ENCODE measurements at regions not wholly inside any gene's neighbourhood (a gene's known extent, or its start where the extent isn't known, plus 50 kb on each side); places are given as distances from the start of the nearest gene placed in this dataset.

DNA sequence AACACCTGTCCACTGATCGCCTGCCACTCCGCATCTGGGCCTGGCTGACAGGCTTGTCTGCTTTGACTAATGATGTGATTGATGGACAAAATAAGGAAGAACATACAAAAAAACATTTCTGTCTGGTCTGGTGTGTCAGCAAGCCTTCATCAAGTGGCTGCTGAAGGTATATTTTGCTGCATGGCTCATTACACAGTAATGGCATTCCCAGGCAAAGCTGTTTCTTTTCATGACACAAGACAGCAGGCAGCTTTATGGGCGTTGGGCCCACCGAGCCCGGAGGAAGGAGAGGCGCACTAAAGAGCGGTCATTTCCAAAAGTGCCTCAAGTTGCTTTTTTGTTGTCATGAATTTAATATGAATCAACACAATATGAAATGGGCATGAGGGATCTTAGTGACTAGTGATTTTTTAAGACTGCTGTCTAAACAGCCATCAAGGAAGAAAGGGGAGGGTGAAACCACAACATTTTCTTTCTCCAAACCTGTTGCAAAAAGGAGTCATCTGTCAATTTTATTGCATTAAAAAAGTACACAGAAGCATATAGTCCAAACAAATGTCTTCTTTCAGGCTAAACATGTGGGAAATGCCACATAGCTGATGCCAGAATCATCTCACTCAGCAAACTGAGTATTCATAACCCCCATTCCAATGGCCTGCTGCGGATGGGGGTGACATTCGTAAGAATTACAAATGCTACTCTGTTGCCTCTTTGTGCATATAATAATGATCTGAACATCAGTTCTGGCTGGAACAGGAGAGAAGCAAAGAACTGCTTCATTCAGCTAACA is 476.6 kb downstream of the ZNF536 start:
- no peak overlapping the region for H2AFZ ChIP-seq (ENCODE audit: low read length)
- no peaks in the 10 kb centered on the region for H3K4me1 ChIP-seq (ENCODE audit: insufficient read depth, low read length, poor library complexity, severe bottlenecking)
- H3K9me2 ChIP-seq (ENCODE audit: insufficient read depth, low read length): no peaks in the 10 kb centered on the region
- intact Hi-C loops (cut with micrococcal nuclease; ENCODE audit: unreplicated experiment): no loop called here
- no TSS peak for BruUV-seq (replicated peaks)
- no peak overlapping the region for H3K4me3 ChIP-seq (ENCODE audit: low read depth, low read length, poor library complexity, severe bottlenecking)
- ChIA-PET POLR2A (no interaction called here), CTCF (ENCODE audit: unreplicated experiment) (no interaction called here)
- no peaks in the 10 kb centered on the region for H3K9me3 ChIP-seq (ENCODE audit: low read length)
- H3K79me2 ChIP-seq (ENCODE audit: insufficient read depth, low read depth, low read length): no peaks in the 10 kb centered on the region
- H4K20me1 ChIP-seq (ENCODE audit: insufficient read depth, low read length): no peaks in the 10 kb centered on the region
- no peak overlapping the region for H3K4me2 ChIP-seq (ENCODE audit: low read length)
- TF ChIP-seq, protein P1, sequence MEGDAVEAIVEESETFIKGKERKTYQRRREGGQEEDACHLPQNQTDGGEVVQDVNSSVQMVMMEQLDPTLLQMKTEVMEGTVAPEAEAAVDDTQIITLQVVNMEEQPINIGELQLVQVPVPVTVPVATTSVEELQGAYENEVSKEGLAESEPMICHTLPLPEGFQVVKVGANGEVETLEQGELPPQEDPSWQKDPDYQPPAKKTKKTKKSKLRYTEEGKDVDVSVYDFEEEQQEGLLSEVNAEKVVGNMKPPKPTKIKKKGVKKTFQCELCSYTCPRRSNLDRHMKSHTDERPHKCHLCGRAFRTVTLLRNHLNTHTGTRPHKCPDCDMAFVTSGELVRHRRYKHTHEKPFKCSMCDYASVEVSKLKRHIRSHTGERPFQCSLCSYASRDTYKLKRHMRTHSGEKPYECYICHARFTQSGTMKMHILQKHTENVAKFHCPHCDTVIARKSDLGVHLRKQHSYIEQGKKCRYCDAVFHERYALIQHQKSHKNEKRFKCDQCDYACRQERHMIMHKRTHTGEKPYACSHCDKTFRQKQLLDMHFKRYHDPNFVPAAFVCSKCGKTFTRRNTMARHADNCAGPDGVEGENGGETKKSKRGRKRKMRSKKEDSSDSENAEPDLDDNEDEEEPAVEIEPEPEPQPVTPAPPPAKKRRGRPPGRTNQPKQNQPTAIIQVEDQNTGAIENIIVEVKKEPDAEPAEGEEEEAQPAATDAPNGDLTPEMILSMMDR (conservative IDR thresholded peaks at IDR 0.05; ENCODE audit: low read length): no peak
- TF ChIP-seq EZH2phosphoT487 (IDR thresholded peaks at IDR 0.05; ENCODE audit: borderline replicate concordance, low read depth, low read length): no peak
- DNase-seq (ENCODE audit: low spot score): no peak
- H3K27ac ChIP-seq (ENCODE audit: low read depth, low read length, poor library complexity, severe bottlenecking): no peak overlapping the region
- no peaks in the 10 kb centered on the region for H3K36me3 ChIP-seq (ENCODE audit: insufficient read depth, low read length)

DNA sequence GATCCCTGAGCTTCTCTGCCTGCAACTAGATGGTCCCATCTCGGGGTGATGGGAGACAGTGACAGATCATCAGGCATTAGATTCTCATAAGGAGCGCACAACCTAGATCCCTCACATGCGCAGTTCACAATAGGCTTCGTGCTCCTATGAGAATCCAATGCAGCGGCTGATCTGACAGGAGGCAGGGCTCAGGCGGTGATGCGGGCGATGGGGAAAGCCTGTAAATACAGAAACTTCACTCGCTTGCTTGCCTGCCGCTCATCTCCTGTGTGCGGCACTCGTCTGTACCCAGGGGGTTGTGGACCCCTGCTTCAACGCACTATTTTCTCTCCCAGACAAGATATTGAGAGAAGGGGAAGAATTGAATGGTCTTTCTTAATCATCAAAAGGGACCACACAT is 473.9 kb downstream of the ZNF536 start:
- Histone ChIP-seq H2AFZ (ENCODE audit: low read length) (no peak overlapping the region), H3K4me2 (ENCODE audit: low read length) (no peak overlapping the region), H3K36me3 (ENCODE audit: insufficient read depth, low read length) (no peaks in the 10 kb centered on the region), H3K9me3 (ENCODE audit: low read length) (no peaks in the 10 kb centered on the region), H4K20me1 (ENCODE audit: insufficient read depth, low read length) (no peaks in the 10 kb centered on the region), H3K4me1 (ENCODE audit: insufficient read depth, low read length, poor library complexity, severe bottlenecking) (no peaks in the 10 kb centered on the region), H3K4me3 (ENCODE audit: low read depth, low read length, poor library complexity, severe bottlenecking) (no peak overlapping the region), H3K79me2 (ENCODE audit: insufficient read depth, low read depth, low read length) (no peaks in the 10 kb centered on the region), H3K9me2 (ENCODE audit: insufficient read depth, low read length) (no peaks in the 10 kb centered on the region), H3K27ac (ENCODE audit: low read depth, low read length, poor library complexity, severe bottlenecking) (no peak overlapping the region)
- TF ChIP-seq, protein P1 (conservative IDR thresholded peaks at IDR 0.05; ENCODE audit: low read length): no peak
- no peak for TF ChIP-seq EZH2phosphoT487 (IDR thresholded peaks at IDR 0.05; ENCODE audit: borderline replicate concordance, low read depth, low read length)
- ChIA-PET CTCF (ENCODE audit: unreplicated experiment) (no interaction called here), POLR2A (no interaction called here)
- intact Hi-C loops (cut with micrococcal nuclease; ENCODE audit: unreplicated experiment): no loop called here
- BruUV-seq (replicated peaks): no TSS peak
- DNase-seq (ENCODE audit: low spot score): no peak

DNA sequence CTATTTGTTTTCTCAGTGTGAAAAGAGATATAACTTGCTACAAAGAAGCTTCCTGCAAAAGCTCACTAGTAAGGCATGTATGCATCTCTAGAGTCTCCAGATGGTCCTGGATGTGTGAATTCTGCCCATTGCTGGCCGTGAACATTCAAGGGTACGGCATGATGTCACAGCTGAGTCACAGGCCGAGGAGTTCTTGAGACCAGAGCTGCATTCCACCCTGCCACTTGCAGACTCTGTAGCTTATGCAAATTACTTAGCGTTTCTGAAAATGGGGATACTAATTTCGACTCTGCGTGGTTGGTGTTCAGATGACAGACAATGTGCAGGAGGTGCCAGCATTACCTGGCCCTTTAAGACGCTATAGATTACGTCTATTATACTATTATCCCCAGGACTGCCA is 470.7 kb downstream of the ZNF536 start:
- CTCF ChIA-PET (ENCODE audit: unreplicated experiment): no interaction called here
- DNase-seq (ENCODE audit: low spot score): no peak
- BruUV-seq (replicated peaks): no TSS peak

More for the DNA sequence above, 470.7 kb downstream of the ZNF536 start:
- Histone ChIP-seq H3K9me3 (ENCODE audit: low read length) (no peaks in the 10 kb centered on the region), H3K9me2 (ENCODE audit: insufficient read depth, low read length) (no peaks in the 10 kb centered on the region), H3K4me2 (ENCODE audit: low read length) (no peak overlapping the region), H3K4me3 (ENCODE audit: low read depth, low read length, poor library complexity, severe bottlenecking) (no peak overlapping the region), H4K20me1 (ENCODE audit: insufficient read depth, low read length) (no peaks in the 10 kb centered on the region), H2AFZ (ENCODE audit: low read length) (no peak overlapping the region), H3K79me2 (ENCODE audit: insufficient read depth, low read depth, low read length) (no peaks in the 10 kb centered on the region), H3K4me1 (ENCODE audit: insufficient read depth, low read length, poor library complexity, severe bottlenecking) (no peaks in the 10 kb centered on the region), H3K27ac (ENCODE audit: low read depth, low read length, poor library complexity, severe bottlenecking) (no peak overlapping the region), H3K36me3 (ENCODE audit: insufficient read depth, low read length) (no peaks in the 10 kb centered on the region)
- POLR2A ChIA-PET: interaction anchor here (0.6 to 0.9 kb wide), 2 partner anchors 823 to 1504 kb away, joined by 3 to 4 read pairs; no protein-coding TSS in a partner anchor
- intact Hi-C loops (cut with micrococcal nuclease; ENCODE audit: unreplicated experiment): no loop called here
- no peak for TF ChIP-seq EZH2phosphoT487 (IDR thresholded peaks at IDR 0.05; ENCODE audit: borderline replicate concordance, low read depth, low read length)
- TF ChIP-seq, protein P1 (conservative IDR thresholded peaks at IDR 0.05; ENCODE audit: low read length): no peak
